Prostate gland (tissue), 2 donors: ENCODE measurements at regions not wholly inside any gene's neighbourhood (a gene's known extent, or its start where the extent isn't known, plus 50 kb on each side); places are given as distances from the start of the nearest gene placed in this dataset.

Experiments
- POLR2A ChIP-seq: fragments of 450-650 bp; IDR thresholded peaks from one replicate; pipeline ENCODE4 v1.6.1; 2016; ENCODE audit warnings: antibody characterized with exemption, mild to moderate bottlenecking
- POLR2AphosphoS5 ChIP-seq: sonication (generic); formaldehyde crosslinking; IDR thresholded peaks from one replicate; pipeline ENCODE4 v1.6.1; 2017; ENCODE audit warnings: antibody characterized with exemption
- TF ChIP-seq, protein P1 (sequence below), 4 experiments: fragments of 200-600 bp in 2 of 4; fragments of 450-650 bp in 2 of 4; sonication (generic) in 2 of 4; IDR thresholded peaks; 1 replicate in 3 of 4; 2 replicates in 1 of 4; pipeline ENCODE4 v1.5.1; 2016 to 2019; ENCODE audit warnings: antibody characterized with exemption in 4 of 4, mild to moderate bottlenecking in 2 of 4, moderate library complexity in 2 of 4

DNA sequence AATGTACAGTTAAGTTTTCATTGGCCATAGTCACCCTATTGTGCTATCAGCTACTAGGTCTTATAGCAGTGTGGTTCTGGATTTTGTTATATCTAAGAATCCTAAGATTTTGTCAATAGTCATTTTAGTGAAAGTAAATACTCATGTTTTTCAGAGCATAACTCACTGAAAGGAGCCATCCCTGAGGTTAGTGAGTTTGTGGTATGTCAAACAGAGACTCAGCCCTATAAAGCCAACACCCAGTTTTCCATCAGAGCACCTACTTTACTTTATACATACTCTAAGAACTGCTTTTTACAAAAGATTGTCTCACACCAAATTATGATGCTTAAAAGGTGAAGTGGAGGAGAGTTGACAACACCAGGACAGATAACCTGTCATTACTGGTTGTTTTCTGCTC lies 686.3 kb upstream of the LRFN5 start:
- TF ChIP-seq, protein P1, sequence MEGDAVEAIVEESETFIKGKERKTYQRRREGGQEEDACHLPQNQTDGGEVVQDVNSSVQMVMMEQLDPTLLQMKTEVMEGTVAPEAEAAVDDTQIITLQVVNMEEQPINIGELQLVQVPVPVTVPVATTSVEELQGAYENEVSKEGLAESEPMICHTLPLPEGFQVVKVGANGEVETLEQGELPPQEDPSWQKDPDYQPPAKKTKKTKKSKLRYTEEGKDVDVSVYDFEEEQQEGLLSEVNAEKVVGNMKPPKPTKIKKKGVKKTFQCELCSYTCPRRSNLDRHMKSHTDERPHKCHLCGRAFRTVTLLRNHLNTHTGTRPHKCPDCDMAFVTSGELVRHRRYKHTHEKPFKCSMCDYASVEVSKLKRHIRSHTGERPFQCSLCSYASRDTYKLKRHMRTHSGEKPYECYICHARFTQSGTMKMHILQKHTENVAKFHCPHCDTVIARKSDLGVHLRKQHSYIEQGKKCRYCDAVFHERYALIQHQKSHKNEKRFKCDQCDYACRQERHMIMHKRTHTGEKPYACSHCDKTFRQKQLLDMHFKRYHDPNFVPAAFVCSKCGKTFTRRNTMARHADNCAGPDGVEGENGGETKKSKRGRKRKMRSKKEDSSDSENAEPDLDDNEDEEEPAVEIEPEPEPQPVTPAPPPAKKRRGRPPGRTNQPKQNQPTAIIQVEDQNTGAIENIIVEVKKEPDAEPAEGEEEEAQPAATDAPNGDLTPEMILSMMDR (IDR thresholded peaks at IDR 0.05) = no peak
- TF ChIP-seq POLR2A (no peak), POLR2AphosphoS5 (no peak)
